ENCODE measurements at regions not wholly inside any gene's neighbourhood (a gene's known extent, or its start where the extent isn't known, plus 50 kb on each side); places are given as distances from the start of the nearest gene placed in this dataset.

DNA sequence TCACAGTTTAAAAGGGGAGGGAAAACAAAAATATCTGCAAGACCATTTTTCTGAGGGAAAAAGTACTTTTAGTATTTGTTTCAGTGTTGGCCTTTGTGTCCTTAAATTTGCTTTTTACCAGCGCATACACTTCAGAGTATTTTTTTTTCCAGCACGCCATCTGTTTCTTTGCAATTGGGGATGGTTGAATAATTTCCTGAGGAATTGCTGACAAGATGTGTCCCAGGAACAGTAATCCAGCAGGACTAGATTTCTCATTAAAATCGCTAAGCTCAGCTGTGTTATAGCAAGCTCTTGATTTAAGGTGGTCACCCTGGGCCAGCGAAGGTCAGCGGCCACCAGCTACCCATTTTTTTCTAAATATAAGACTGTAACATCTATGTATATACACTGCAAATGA lies 156.9 kb upstream of the RHOBTB1 start:
- Histone ChIP-seq H3K23ac (ENCODE audit: low read depth, low read length) (no peak overlapping the region), H3K56ac (ENCODE audit: extremely low read depth, insufficient read depth, low read length) (no peak overlapping the region), H3K9ac (ENCODE audit: low read depth, low read length) (no peak overlapping the region), H3K79me1 (ENCODE audit: low read depth in 1 of 2, low read length in 2 of 2) (no peaks in the 10 kb centered on the region), H4K8ac (ENCODE audit: low read depth in 2 of 2, low read length in 2 of 2) (no peak overlapping the region), H2AK5ac (ENCODE audit: low read depth, low read length) (no peak overlapping the region), H3K4ac (ENCODE audit: low read depth, low read length) (no peak overlapping the region), H2BK5ac (ENCODE audit: low read depth, low read length, poor library complexity, severe bottlenecking) (no peak overlapping the region), H2AFZ (replicated peaks; ENCODE audit: low read length, poor library complexity) (no peak overlapping the region), H2AK9ac (replicated peaks; ENCODE audit: low read depth, low read length, poor library complexity) (no peak overlapping the region), H3K9me3 (ENCODE audit: control insufficient read depth, insufficient read depth, low read length) (no peaks in the 10 kb centered on the region), H2BK15ac (ENCODE audit: low read depth, low read length) (no peak overlapping the region), H4K20me1 (ENCODE audit: insufficient read depth, low read length) (no peaks in the 10 kb centered on the region), H2BK20ac (ENCODE audit: low read depth, low read length) (no peak overlapping the region), H3K18ac (ENCODE audit: low read depth, low read length) (no peak overlapping the region), H3K14ac (replicated peaks; ENCODE audit: low read depth, low read length) (no peak overlapping the region), H3K27me3 (ENCODE audit: control insufficient read depth, insufficient read depth, low read length) (peaks cover 11% of the 10 kb centered on the region), H3K9me1 (ENCODE audit: insufficient read depth, low read length) (no peaks in the 10 kb centered on the region), H4K91ac (ENCODE audit: insufficient read depth, low read depth, low read length) (no peak overlapping the region), H3K4me1 (ENCODE audit: control insufficient read depth, insufficient read depth, low read length) (no peaks in the 10 kb centered on the region), H3K36me3 (ENCODE audit: control insufficient read depth, insufficient read depth, low read length) (no peaks in the 10 kb centered on the region), H4K5ac (ENCODE audit: low read depth, low read length) (no peak overlapping the region), H3K27ac (ENCODE audit: insufficient read depth, low read length) (no peak overlapping the region), H2BK120ac (ENCODE audit: low read depth, low read length) (no peak overlapping the region), H3K4me3 (ENCODE audit: insufficient read depth, low read depth, low read length) (no peak overlapping the region), H3K4me2 (ENCODE audit: low read depth, low read length) (no peak overlapping the region)
- in situ Hi-C loops (cut with MboI; ENCODE audit: low sequenced_read_pairs) = no loop called here
- TF ChIP-seq CHD1 (IDR thresholded peaks at IDR 0.05; ENCODE audit: low read depth, low read length) = no peak
- TF ChIP-seq MAFK (IDR thresholded peaks at IDR 0.05; ENCODE audit: low read depth, low read length) = no peak
- no peak for TF ChIP-seq CTCF (conservative IDR thresholded peaks at IDR 0.05; ENCODE audit: low read depth, low read length)
- TF ChIP-seq CEBPB (IDR thresholded peaks at IDR 0.05; ENCODE audit: low read depth, low read length) = no peak
- no peak for TF ChIP-seq MAZ (IDR thresholded peaks at IDR 0.05; ENCODE audit: borderline replicate concordance, low read depth, low read length)
- TF ChIP-seq BHLHE40 (IDR thresholded peaks at IDR 0.05; ENCODE audit: low read depth, low read length) = no peak
- TF ChIP-seq, protein P1, sequence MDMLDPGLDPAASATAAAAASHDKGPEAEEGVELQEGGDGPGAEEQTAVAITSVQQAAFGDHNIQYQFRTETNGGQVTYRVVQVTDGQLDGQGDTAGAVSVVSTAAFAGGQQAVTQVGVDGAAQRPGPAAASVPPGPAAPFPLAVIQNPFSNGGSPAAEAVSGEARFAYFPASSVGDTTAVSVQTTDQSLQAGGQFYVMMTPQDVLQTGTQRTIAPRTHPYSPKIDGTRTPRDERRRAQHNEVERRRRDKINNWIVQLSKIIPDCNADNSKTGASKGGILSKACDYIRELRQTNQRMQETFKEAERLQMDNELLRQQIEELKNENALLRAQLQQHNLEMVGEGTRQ (IDR thresholded peaks at IDR 0.05; ENCODE audit: low read depth, low read length) = no peak
- no peak for TF ChIP-seq RFX5 (IDR thresholded peaks at IDR 0.05; ENCODE audit: low read depth, low read length)
- TF ChIP-seq RAD21 (IDR thresholded peaks at IDR 0.05; ENCODE audit: low read length) = no peak
- no peak for TF ChIP-seq POLR2A (IDR thresholded peaks at IDR 0.05; ENCODE audit: low read depth, low read length)
- no peak for TF ChIP-seq NFE2L2 (IDR thresholded peaks at IDR 0.05; ENCODE audit: low read depth, low read length)
- no peak for TF ChIP-seq SMC3 (IDR thresholded peaks at IDR 0.05; ENCODE audit: low read depth, low read length)
- ChIA-PET CTCF (no interaction called here), POLR2A (ENCODE audit: unreplicated experiment) (no interaction called here)
- dilution Hi-C loops (cut with HindIII; ENCODE audit: low sequenced_read_pairs, unreplicated experiment) = no loop called here
- WGBS, 2 experiments (ENCODE audit: extremely low coverage in 2 of 2, insufficient read length in 1 of 2) = no CpG with 5 or more reads among the region's 5 CpGs
- no peak for DNase-seq
- no TSS peak for BruUV-seq (replicated peaks)
- ATAC-seq (ENCODE audit: low read depth) = no peak
- intact Hi-C loops (cut with micrococcal nuclease) = no loop called here
